ENCODE measurements at regions not wholly inside any gene's neighbourhood (a gene's known extent, or its start where the extent isn't known, plus 50 kb on each side); places are given as distances from the start of the nearest gene placed in this dataset.

- no peak for TF ChIP-seq CTCF (IDR thresholded peaks at IDR 0.05; ENCODE audit: poor library complexity)
- TF ChIP-seq EZH2phosphoT487 (IDR thresholded peaks at IDR 0.05; ENCODE audit: low read depth, severe bottlenecking, unreplicated experiment), result no peak
These were observed 50.9 kb upstream of the CD2AP start for GRCh38 chr6:47426524-47427302.

Data from hepatocyte (in vitro differentiated cells).